IMR-90 (cell line): ENCODE measurements at regions not wholly inside any gene's neighbourhood (a gene's known extent, or its start where the extent isn't known, plus 50 kb on each side); places are given as distances from the start of the nearest gene placed in this dataset.

Source experiments
- ATAC-seq: fragments of 200-7000 bp; cut with Tn5 transposase; 2 replicates; pipeline ENCODE4 v1.9.1; 2020; ENCODE audit warnings: low read depth, mild to moderate bottlenecking, moderate library complexity
- BruUV-seq: library from RNA; stranded (reverse); fragments of 400-500 nt; replicated peaks from 2 replicates; lab custom pipeline; 2021; lab: Mats Ljungman, UMichigan
- CTCF ChIA-PET: fragments of 300-600 bp; formaldehyde crosslinking; extraction: SDS; loops from one replicate; lab custom pipeline; 2021; ENCODE audit warnings: antibody characterized with exemption; lab: Yijun Ruan, JAX
- POLR2A ChIA-PET: fragments of 300-600 bp; sonication (Branson Sonifier 250); formaldehyde crosslinking; loops from one replicate; lab custom pipeline; 2022; ENCODE audit warnings: antibody characterized with exemption; ENCODE audit not compliant: unreplicated experiment; lab: Charles Lee
- DNase-seq: peaks from one replicate; pipeline ENCODE4 v3.0.0; 2013
- H2AFZ ChIP-seq: replicated peaks from 2 replicates; pipeline ENCODE3; 2013; ENCODE audit warnings: low read length, mild to moderate bottlenecking; ENCODE audit not compliant: poor library complexity
- H2AK5ac ChIP-seq: 2 replicates; pipeline ENCODE4 v1.6.1; 2013; ENCODE audit warnings: low read depth, low read length, inconsistent platforms
- H2AK9ac ChIP-seq: replicated peaks from 2 replicates; pipeline ENCODE3; 2013; ENCODE audit warnings: mild to moderate bottlenecking, low read depth, low read length, moderate library complexity; ENCODE audit not compliant: poor library complexity
- H2BK120ac ChIP-seq: 2 replicates; pipeline ENCODE4 v1.6.1; 2013; ENCODE audit warnings: low read depth, low read length, inconsistent platforms
- H2BK15ac ChIP-seq: 3 replicates; pipeline ENCODE4 v1.6.1; 2013; ENCODE audit warnings: low read depth, low read length, inconsistent platforms
- H2BK20ac ChIP-seq: 2 replicates; pipeline ENCODE4 v1.6.1; 2013; ENCODE audit warnings: low read depth, mild to moderate bottlenecking, inconsistent platforms, low read length, moderate library complexity
- H2BK5ac ChIP-seq: 2 replicates; pipeline ENCODE4 v1.6.1; 2013; ENCODE audit warnings: mild to moderate bottlenecking, low read depth, low read length, inconsistent platforms; ENCODE audit not compliant: poor library complexity, severe bottlenecking
- H3K14ac ChIP-seq: replicated peaks from 2 replicates; pipeline ENCODE4 v1.6.1; 2013; ENCODE audit warnings: low read depth, low read length, inconsistent platforms
- H3K18ac ChIP-seq: 2 replicates; pipeline ENCODE4 v1.6.1; 2013; ENCODE audit warnings: low read depth, low read length, control low read depth
- H3K23ac ChIP-seq: 2 replicates; pipeline ENCODE4 v1.6.1; 2013; ENCODE audit warnings: low read depth, low read length, inconsistent platforms
- H3K27ac ChIP-seq: 2 replicates; pipeline ENCODE4 v1.5.1; 2013; ENCODE audit warnings: mild to moderate bottlenecking, control low read depth, low read length; ENCODE audit not compliant: insufficient read depth
- H3K27me3 ChIP-seq: 2 replicates; pipeline ENCODE4 v1.6.1; 2013; ENCODE audit warnings: low read length; ENCODE audit not compliant: control insufficient read depth, insufficient read depth
- H3K36me3 ChIP-seq: 2 replicates; pipeline ENCODE4 v1.6.1; 2013; ENCODE audit warnings: low read length, mixed read lengths; ENCODE audit not compliant: control insufficient read depth, insufficient read depth
- H3K4ac ChIP-seq: 2 replicates; pipeline ENCODE4 v1.6.1; 2013; ENCODE audit warnings: low read depth, low read length, inconsistent platforms
- H3K4me1 ChIP-seq: 2 replicates; pipeline ENCODE4 v1.6.1; 2013; ENCODE audit warnings: low read length, mixed read lengths; ENCODE audit not compliant: control insufficient read depth, insufficient read depth
- H3K4me2 ChIP-seq: 2 replicates; pipeline ENCODE4 v1.6.1; 2013; ENCODE audit warnings: low read depth, mild to moderate bottlenecking, control low read depth, low read length, moderate library complexity
- H3K4me3 ChIP-seq: 2 replicates; pipeline ENCODE4 v1.5.1; 2013; ENCODE audit warnings: low read depth, mild to moderate bottlenecking, control low read depth, low read length, moderate library complexity; ENCODE audit not compliant: insufficient read depth
- H3K56ac ChIP-seq: 2 replicates; pipeline ENCODE4 v1.6.1; 2013; ENCODE audit warnings: low read length, inconsistent platforms; ENCODE audit not compliant: insufficient read depth; ENCODE audit errors: extremely low read depth
- H3K79me1 ChIP-seq, 2 experiments: 2 replicates each; pipeline ENCODE4 v1.6.1; 2013; ENCODE audit warnings: low read length in 2 of 2, inconsistent platforms in 1 of 2, low read depth in 1 of 2
- H3K9ac ChIP-seq: 2 replicates; pipeline ENCODE4 v1.6.1; 2013; ENCODE audit warnings: low read depth, low read length, control low read depth
- H3K9me1 ChIP-seq: 2 replicates; pipeline ENCODE4 v1.6.1; 2013; ENCODE audit warnings: low read length, inconsistent platforms; ENCODE audit not compliant: insufficient read depth
- H3K9me3 ChIP-seq: 2 replicates; pipeline ENCODE4 v1.6.1; 2013; ENCODE audit warnings: low read length; ENCODE audit not compliant: control insufficient read depth, insufficient read depth
- H4K20me1 ChIP-seq: 2 replicates; pipeline ENCODE4 v1.6.1; 2013; ENCODE audit warnings: low read length, inconsistent platforms; ENCODE audit not compliant: insufficient read depth
- H4K5ac ChIP-seq: 2 replicates; pipeline ENCODE4 v1.6.1; 2013; ENCODE audit warnings: mild to moderate bottlenecking, low read depth, low read length, control low read depth
- H4K8ac ChIP-seq, 2 experiments: 2 replicates each; pipeline ENCODE4 v1.6.1; 2013; ENCODE audit warnings: low read depth in 2 of 2, low read length in 2 of 2, control low read depth in 1 of 2, inconsistent platforms in 1 of 2
- H4K91ac ChIP-seq: 2 replicates; pipeline ENCODE4 v1.6.1; 2013; ENCODE audit warnings: low read depth, low read length, inconsistent platforms; ENCODE audit not compliant: insufficient read depth
- MAZ ChIP-seq: IDR thresholded peaks from 2 replicates; pipeline ENCODE4 v1.6.1; 2012; ENCODE audit warnings: low read depth, mild to moderate bottlenecking, low read length, improper control_type of control experiment, moderate library complexity, borderline replicate concordance
- RFX5 ChIP-seq: IDR thresholded peaks from 2 replicates; pipeline ENCODE4 v1.8.0; 2012; ENCODE audit warnings: low read depth, mild to moderate bottlenecking, low read length, moderate library complexity
- USF2 ChIP-seq: fragments of 150-350 bp; IDR thresholded peaks from 2 replicates; pipeline ENCODE4 v1.6.1; 2017; ENCODE audit warnings: mild to moderate bottlenecking, antibody characterized with exemption, low read length, low read depth
- WGBS, 2 experiments: methylation state at CpG; one replicate each; pipeline versions ENCODE4 v1.1.5 to v1.1.7; 2013; ENCODE audit warnings: missing lambda C conversion rate in 2 of 2; ENCODE audit not compliant: insufficient read length in 1 of 2; ENCODE audit errors: extremely low coverage in 2 of 2; 5-methylcytosine and 5-hydroxymethylcytosine counted together
- dilution Hi-C: fragments of 300-500 bp; cut with HindIII; formaldehyde crosslinking; loops from one replicate; pipeline ENCODE4 v1.14.3; 2018; ENCODE audit warnings: low sequenced_read_pairs; ENCODE audit not compliant: unreplicated experiment
- in situ Hi-C: fragments of 300-500 bp; cut with MboI; formaldehyde crosslinking; loops from 3 replicates; pipeline ENCODE4 v1.14.3; 2019; ENCODE audit warnings: low sequenced_read_pairs, inconsistent platforms, mixed read lengths
- intact Hi-C: fragments of 100-400 bp; cut with micrococcal nuclease; formaldehyde crosslinking; loops from 2 replicates; pipeline ENCODE4 v1.10.0; 2022

DNA sequence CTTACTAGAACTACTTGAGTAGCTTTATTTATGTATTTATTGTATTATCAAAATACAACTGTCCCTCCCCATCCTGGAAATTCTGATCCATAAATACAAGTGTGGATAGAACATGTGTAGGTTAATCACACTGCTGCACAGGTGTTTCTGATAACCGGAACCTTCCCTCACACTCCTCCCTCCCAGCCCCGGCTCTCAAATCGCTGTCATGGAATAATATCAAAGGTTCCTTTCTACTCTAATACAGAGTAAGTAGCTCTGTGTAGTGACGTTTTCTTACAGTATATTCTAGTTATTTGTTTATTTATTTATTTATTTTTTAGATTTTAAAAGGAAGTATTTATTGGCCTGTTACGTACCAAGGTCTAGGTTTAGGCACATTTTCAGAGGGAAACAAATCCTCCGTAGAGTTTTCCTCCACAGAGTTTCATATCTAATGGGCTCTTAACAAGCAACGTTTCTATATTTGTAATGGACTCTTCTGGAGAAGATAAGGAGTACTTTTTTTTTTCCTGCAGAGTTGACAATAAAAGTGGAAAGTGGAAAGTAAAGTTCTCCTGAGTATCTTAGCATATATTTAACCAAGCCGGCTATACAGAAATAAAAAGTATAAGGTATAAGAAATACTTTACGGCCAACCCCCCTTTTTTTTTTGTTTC is 129.0 kb upstream of the CARD18 start:
- no TSS peak for BruUV-seq
- Histone ChIP-seq H3K4ac (no peak overlapping the region), H3K4me3 (no peak overlapping the region), H2BK5ac (no peak overlapping the region), H3K18ac (no peak overlapping the region), H3K23ac (no peak overlapping the region), H2AFZ (no peak overlapping the region), H3K14ac (no peak overlapping the region), H3K79me1 (no peaks in the 10 kb centered on the region), H3K9ac (no peak overlapping the region), H4K20me1 (no peaks in the 10 kb centered on the region), H4K91ac (no peak overlapping the region), H2BK120ac (no peak overlapping the region), H2BK20ac (no peak overlapping the region), H4K8ac (no peak overlapping the region), H3K36me3 (no peaks in the 10 kb centered on the region), H2BK15ac (no peak overlapping the region), H3K4me1 (no peaks in the 10 kb centered on the region), H4K5ac (no peak overlapping the region), H3K9me1 (no peaks in the 10 kb centered on the region), H2AK5ac (no peak overlapping the region), H3K27ac (no peak overlapping the region), H3K27me3 (no peaks in the 10 kb centered on the region), H3K56ac (no peak overlapping the region), H3K9me3 (no peaks in the 10 kb centered on the region), H2AK9ac (no peak overlapping the region), H3K4me2 (no peak overlapping the region)
- ATAC-seq = no peak
- in situ Hi-C loops (no loop called here), intact Hi-C loops (no loop called here), dilution Hi-C loops (no loop called here)
- CTCF ChIA-PET = no interaction called here
- POLR2A ChIA-PET = no interaction called here
- TF ChIP-seq MAZ (no peak), USF2 (no peak), RFX5 (no peak)
- no peak for DNase-seq
- WGBS, 2 experiments = no CpG with 5 or more reads among the region's 9 CpGs
